ENCODE measurements at regions not wholly inside any gene's neighbourhood (a gene's known extent, or its start where the extent isn't known, plus 50 kb on each side); places are given as distances from the start of the nearest gene placed in this dataset.

GRCh38 chr5:166493040-166493439 is 1798.4 kb upstream of the WWC1 start:
- in situ Hi-C loops (cut with MboI), result no loop called here
- 11 to 13% methylated on average over 2 of the region's 2 CpGs for WGBS, 2 experiments (ENCODE audit: low coverage in 1 of 2, low lambda C conversion rate in 2 of 2, missing lambda C conversion rate in 2 of 2)
- TF ChIP-seq EZH2 (IDR thresholded peaks at IDR 0.05; ENCODE audit: insufficient read depth, poor library complexity, severe bottlenecking) (no peak), EZH2phosphoT487 (IDR thresholded peaks at IDR 0.05; ENCODE audit: insufficient read depth, low read depth) (no peak)
- Histone ChIP-seq H3K27me3 (replicated peaks; ENCODE audit: insufficient read depth) (no peaks in the 10 kb centered on the region), H4K20me1 (ENCODE audit: insufficient read depth) (no peaks in the 10 kb centered on the region), H3K4me1 (ENCODE audit: insufficient read depth) (no peaks in the 10 kb centered on the region), H3K4me2 (ENCODE audit: unreplicated experiment) (no peak overlapping the region), H3F3A (ENCODE audit: insufficient read depth) (no peaks in the 10 kb centered on the region), H3K9me2 (ENCODE audit: insufficient read depth) (no peaks in the 10 kb centered on the region), H3K9me3 (ENCODE audit: low read depth) (peaks cover 4% of the 10 kb centered on the region), H3K27ac (no peak overlapping the region), H3K79me2 (ENCODE audit: insufficient read depth) (no peaks in the 10 kb centered on the region), H2AFZ (no peak overlapping the region), H3K4me3 (no peak overlapping the region), H3K9ac (no peak overlapping the region), H3K36me3 (ENCODE audit: low read depth) (no peaks in the 10 kb centered on the region)
- DNase-seq, result no peak

DNA sequence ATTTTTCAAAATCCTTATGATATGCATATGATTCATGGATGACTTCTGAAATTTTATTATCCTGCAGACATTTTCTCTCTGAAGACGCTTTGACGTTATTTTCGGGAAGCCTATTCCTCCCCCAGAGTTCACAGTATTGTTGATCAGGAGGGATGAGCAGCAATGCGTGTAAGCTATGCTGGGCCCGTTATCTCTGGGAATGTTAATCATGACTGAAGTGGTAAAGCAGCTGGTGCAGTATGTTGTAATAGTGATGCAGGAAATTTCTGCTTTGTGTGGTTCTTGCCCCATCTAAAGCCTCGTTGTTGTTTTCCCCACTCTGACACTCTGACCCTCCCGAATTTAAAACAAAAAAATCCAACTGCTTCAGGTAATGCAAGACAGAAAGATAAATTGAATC is 1797.8 kb upstream of the WWC1 start:
- Histone ChIP-seq H2AFZ (no peak overlapping the region), H3K79me2 (ENCODE audit: insufficient read depth) (no peaks in the 10 kb centered on the region), H3K27ac (no peak overlapping the region), H3F3A (ENCODE audit: insufficient read depth) (no peaks in the 10 kb centered on the region), H3K27me3 (replicated peaks; ENCODE audit: insufficient read depth) (no peaks in the 10 kb centered on the region), H3K9me2 (ENCODE audit: insufficient read depth) (no peaks in the 10 kb centered on the region), H3K9ac (no peak overlapping the region), H3K4me1 (ENCODE audit: insufficient read depth) (no peaks in the 10 kb centered on the region), H3K9me3 (ENCODE audit: low read depth) (peaks cover 4% of the 10 kb centered on the region), H4K20me1 (ENCODE audit: insufficient read depth) (no peaks in the 10 kb centered on the region), H3K36me3 (ENCODE audit: low read depth) (no peaks in the 10 kb centered on the region), H3K4me2 (ENCODE audit: unreplicated experiment) (no peak overlapping the region), H3K4me3 (no peak overlapping the region)
- in situ Hi-C loops (cut with MboI), result no loop called here
- WGBS, 2 experiments (ENCODE audit: low coverage in 1 of 2, low lambda C conversion rate in 2 of 2, missing lambda C conversion rate in 2 of 2), result 25 to 32% methylated on average over 7 of the region's 7 CpGs
- no peak for DNase-seq
- no peak for TF ChIP-seq EZH2 (IDR thresholded peaks at IDR 0.05; ENCODE audit: insufficient read depth, poor library complexity, severe bottlenecking)
- TF ChIP-seq EZH2phosphoT487 (IDR thresholded peaks at IDR 0.05; ENCODE audit: insufficient read depth, low read depth), result no peak

- TF ChIP-seq EZH2 (IDR thresholded peaks at IDR 0.05; ENCODE audit: insufficient read depth, poor library complexity, severe bottlenecking), result no peak
- Histone ChIP-seq H3K27me3 (replicated peaks; ENCODE audit: insufficient read depth) (no peaks in the 10 kb centered on the region), H3K9ac (no peak overlapping the region), H4K20me1 (ENCODE audit: insufficient read depth) (no peaks in the 10 kb centered on the region), H3K79me2 (ENCODE audit: insufficient read depth) (no peaks in the 10 kb centered on the region), H3K9me3 (ENCODE audit: low read depth) (peaks cover 4% of the 10 kb centered on the region), H3K4me2 (ENCODE audit: unreplicated experiment) (no peak overlapping the region), H2AFZ (no peak overlapping the region), H3F3A (ENCODE audit: insufficient read depth) (no peaks in the 10 kb centered on the region), H3K4me3 (no peak overlapping the region), H3K27ac (no peak overlapping the region), H3K36me3 (ENCODE audit: low read depth) (no peaks in the 10 kb centered on the region), H3K9me2 (ENCODE audit: insufficient read depth) (no peaks in the 10 kb centered on the region), H3K4me1 (ENCODE audit: insufficient read depth) (no peaks in the 10 kb centered on the region)
- DNase-seq, result no peak
- in situ Hi-C loops (cut with MboI), result no loop called here
- WGBS, 2 experiments (ENCODE audit: low coverage in 1 of 2, low lambda C conversion rate in 2 of 2, missing lambda C conversion rate in 2 of 2), result 10 to 13% methylated on average over 3 of the region's 3 CpGs
Measured at GRCh38 chr5:166497496-166498104, 1793.8 kb upstream of the WWC1 start.

DNA sequence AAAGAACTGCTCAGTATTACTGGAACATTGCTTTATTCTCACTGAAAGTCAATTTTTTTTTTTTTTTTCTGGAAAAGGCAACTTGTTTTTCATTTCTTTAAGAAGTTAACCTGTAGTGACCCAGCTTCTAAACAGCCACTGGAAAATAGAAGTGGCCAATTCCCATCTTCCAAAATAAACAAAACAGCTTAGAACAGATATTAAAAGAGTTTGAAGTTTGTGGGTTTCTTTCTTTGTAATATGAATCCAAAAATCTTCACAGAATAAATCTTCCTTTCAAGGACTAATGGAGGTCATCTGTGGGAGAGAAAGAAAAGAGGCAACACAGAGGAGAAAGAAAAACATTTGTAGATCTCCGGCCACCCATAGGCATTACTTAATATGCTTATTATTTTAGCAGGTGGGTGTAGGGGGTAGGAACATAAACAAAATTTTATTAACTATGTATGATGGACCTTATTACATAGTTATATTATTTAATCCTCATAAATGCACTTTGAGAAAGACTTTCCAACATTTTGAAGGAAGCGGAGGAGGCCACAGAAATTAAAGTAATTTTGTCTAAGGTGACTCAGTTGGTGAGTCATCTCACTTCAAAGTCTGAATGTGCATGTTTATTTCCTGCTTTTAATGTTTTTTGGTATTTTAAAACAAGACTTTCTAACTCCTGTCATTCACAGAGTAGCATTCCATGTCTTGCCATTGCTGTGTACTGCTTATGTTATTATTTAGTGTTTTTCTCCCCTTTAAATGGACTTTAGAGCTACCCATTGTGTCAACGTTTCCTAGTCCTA is 1791.8 kb upstream of the WWC1 start:
- H3K27me3 ChIP-seq (replicated peaks; ENCODE audit: insufficient read depth), result no peaks in the 10 kb centered on the region
- no peaks in the 10 kb centered on the region for H3K36me3 ChIP-seq (ENCODE audit: low read depth)
- no peaks in the 10 kb centered on the region for H4K20me1 ChIP-seq (ENCODE audit: insufficient read depth)
- WGBS, 2 experiments (ENCODE audit: low coverage in 1 of 2, low lambda C conversion rate in 2 of 2, missing lambda C conversion rate in 2 of 2), result 35% methylated on average over 3 of the region's 3 CpGs
- no peak overlapping the region for H3K27ac ChIP-seq
- no peaks in the 10 kb centered on the region for H3K4me1 ChIP-seq (ENCODE audit: insufficient read depth)
- H3F3A ChIP-seq (ENCODE audit: insufficient read depth), result no peaks in the 10 kb centered on the region
- no peaks in the 10 kb centered on the region for H3K79me2 ChIP-seq (ENCODE audit: insufficient read depth)
- H3K9ac ChIP-seq, result no peak overlapping the region
- in situ Hi-C loops (cut with MboI), result no loop called here
- no peak overlapping the region for H2AFZ ChIP-seq
- H3K4me3 ChIP-seq, result no peak overlapping the region
- no peak for DNase-seq
- peaks cover 4% of the 10 kb centered on the region for H3K9me3 ChIP-seq (ENCODE audit: low read depth)
- no peak overlapping the region for H3K4me2 ChIP-seq (ENCODE audit: unreplicated experiment)
- TF ChIP-seq EZH2phosphoT487 (IDR thresholded peaks at IDR 0.05; ENCODE audit: insufficient read depth, low read depth) (no peak), EZH2 (IDR thresholded peaks at IDR 0.05; ENCODE audit: insufficient read depth, poor library complexity, severe bottlenecking) (no peak)
- no peaks in the 10 kb centered on the region for H3K9me2 ChIP-seq (ENCODE audit: insufficient read depth)
